ENCODE measurements at regions not wholly inside any gene's neighbourhood (a gene's known extent, or its start where the extent isn't known, plus 50 kb on each side); places are given as distances from the start of the nearest gene placed in this dataset.

- TF ChIP-seq, protein P1, sequence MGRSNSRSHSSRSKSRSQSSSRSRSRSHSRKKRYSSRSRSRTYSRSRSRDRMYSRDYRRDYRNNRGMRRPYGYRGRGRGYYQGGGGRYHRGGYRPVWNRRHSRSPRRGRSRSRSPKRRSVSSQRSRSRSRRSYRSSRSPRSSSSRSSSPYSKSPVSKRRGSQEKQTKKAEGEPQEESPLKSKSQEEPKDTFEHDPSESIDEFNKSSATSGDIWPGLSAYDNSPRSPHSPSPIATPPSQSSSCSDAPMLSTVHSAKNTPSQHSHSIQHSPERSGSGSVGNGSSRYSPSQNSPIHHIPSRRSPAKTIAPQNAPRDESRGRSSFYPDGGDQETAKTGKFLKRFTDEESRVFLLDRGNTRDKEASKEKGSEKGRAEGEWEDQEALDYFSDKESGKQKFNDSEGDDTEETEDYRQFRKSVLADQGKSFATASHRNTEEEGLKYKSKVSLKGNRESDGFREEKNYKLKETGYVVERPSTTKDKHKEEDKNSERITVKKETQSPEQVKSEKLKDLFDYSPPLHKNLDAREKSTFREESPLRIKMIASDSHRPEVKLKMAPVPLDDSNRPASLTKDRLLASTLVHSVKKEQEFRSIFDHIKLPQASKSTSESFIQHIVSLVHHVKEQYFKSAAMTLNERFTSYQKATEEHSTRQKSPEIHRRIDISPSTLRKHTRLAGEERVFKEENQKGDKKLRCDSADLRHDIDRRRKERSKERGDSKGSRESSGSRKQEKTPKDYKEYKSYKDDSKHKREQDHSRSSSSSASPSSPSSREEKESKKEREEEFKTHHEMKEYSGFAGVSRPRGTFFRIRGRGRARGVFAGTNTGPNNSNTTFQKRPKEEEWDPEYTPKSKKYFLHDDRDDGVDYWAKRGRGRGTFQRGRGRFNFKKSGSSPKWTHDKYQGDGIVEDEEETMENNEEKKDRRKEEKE (IDR thresholded peaks at IDR 0.05; ENCODE audit: borderline replicate concordance in 1 of 2, control insufficient read depth in 1 of 2, low read depth in 2 of 2, low read length in 1 of 2): no peak
- TF ChIP-seq HIVEP1 (CRISPR knock-in tag; IDR thresholded peaks at IDR 0.05): no peak
- TF ChIP-seq CXXC5 (CRISPR knock-in tag; IDR thresholded peaks at IDR 0.05): no peak
- no peak for TF ChIP-seq NFIX (CRISPR knock-in tag; IDR thresholded peaks at IDR 0.05; ENCODE audit: low read depth)
- no peak for TF ChIP-seq RBFOX2 (IDR thresholded peaks at IDR 0.05; ENCODE audit: low read depth, low read length)
- no peak for TF ChIP-seq ZNF583 (CRISPR knock-in tag; IDR thresholded peaks at IDR 0.05)
- TF ChIP-seq KAT7 (CRISPR knock-in tag; IDR thresholded peaks at IDR 0.05; ENCODE audit: borderline replicate concordance): no peak
Measured at GRCh38 chr9:135002336-135002735, 84.6 kb upstream of the FCN1 start (continued).

- intact Hi-C loops (cut with micrococcal nuclease): no loop called here
- TF ChIP-seq TOE1 (IDR thresholded peaks at IDR 0.05; ENCODE audit: borderline replicate concordance) (no peak), TOE1 (CRISPR knock-in tag; IDR thresholded peaks at IDR 0.05; ENCODE audit: borderline replicate concordance, low read depth) (no peak), FUS (optimal IDR thresholded peaks at IDR 0.05; ENCODE audit: low read depth, low read length) (no peak), HMBOX1 (IDR thresholded peaks at IDR 0.05) (no peak), ZNF274 (IDR thresholded peaks at IDR 0.05; ENCODE audit: borderline replicate concordance, low read depth, low read length) (no peak), POLR3G (IDR thresholded peaks at IDR 0.05; ENCODE audit: extremely low read depth, insufficient read length, insufficient replicate concordance) (no peak), ZBTB7A (IDR thresholded peaks at IDR 0.05; ENCODE audit: borderline replicate concordance, control insufficient read depth, low read depth, low read length) (no peak), TAL1 (IDR thresholded peaks at IDR 0.05) (no peak), ZNF143 (CRISPR knock-in tag; IDR thresholded peaks at IDR 0.05) (no peak), GTF2B (IDR thresholded peaks at IDR 0.05; ENCODE audit: extremely low read depth, insufficient read length) (no peak)
Measured at GRCh38 chr9:135002802-135003201, 84.7 kb upstream of the OLFM1 start.

More at GRCh38 chr9:135002802-135003201, 84.7 kb upstream of the OLFM1 start:
- no peak overlapping the region for H3K9ac ChIP-seq (ENCODE audit: insufficient read depth in 1 of 2, low read depth in 2 of 2, low read length in 2 of 2)
- ChIA-PET CTCF (ENCODE audit: low intra/inter-chr PET ratio) (no interaction called here), POLR2A (no interaction called here)
- FAIRE-seq (no peak), DNase-seq (ENCODE audit: extremely low read depth in 1 of 4, low spot score in 3 of 4) (no peak), ATAC-seq (no peak)
- H3K79me2 ChIP-seq (ENCODE audit: control insufficient read depth, insufficient read depth, low read length): no peaks in the 10 kb centered on the region
- H3K9me3 ChIP-seq (replicated peaks; ENCODE audit: control insufficient read depth, insufficient read depth, low read depth, low read length): no peaks in the 10 kb centered on the region
- no peaks in the 10 kb centered on the region for H3K4me1 ChIP-seq (replicated peaks in 1 of 2; ENCODE audit: control insufficient read depth in 2 of 2, insufficient read depth in 2 of 2, low read length in 2 of 2)
- no peak overlapping the region for H2AFZ ChIP-seq (ENCODE audit: low read depth, low read length)
- no peaks in the 10 kb centered on the region for H3K9me1 ChIP-seq (ENCODE audit: control insufficient read depth, insufficient read depth, low read length)
- no peaks in the 10 kb centered on the region for H3K36me3 ChIP-seq (ENCODE audit: control insufficient read depth, insufficient read depth, low read length)
- no peak overlapping the region for H3K4me2 ChIP-seq (ENCODE audit: insufficient read depth, low read length)
- BruUV-seq (replicated peaks): no TSS peak
- 0% methylated on average over 4 of the region's 4 CpGs for WGBS (ENCODE audit: insufficient coverage, low coverage, missing lambda C conversion rate)
- in situ Hi-C loops (cut with MboI): no loop called here
- H3K27me3 ChIP-seq (ENCODE audit: control insufficient read depth in 2 of 2, insufficient read depth in 2 of 2, low read length in 2 of 2): peaks cover 2 to 10% of the 10 kb centered on the region in 2 experiments; a peak in 2 of 5 replicates
- H3K27ac ChIP-seq (ENCODE audit: extremely low read depth, low read depth, low read length): no peak overlapping the region
- no peak overlapping the region for H3K4me3 ChIP-seq
- no peaks in the 10 kb centered on the region for H4K20me1 ChIP-seq (replicated peaks; ENCODE audit: control insufficient read depth, insufficient read depth, low read length)
